Suppressor macrophage treated with lipopolysaccharide for 4 hours (primary cell): ENCODE measurements at regions not wholly inside any gene's neighbourhood (a gene's known extent, or its start where the extent isn't known, plus 50 kb on each side); places are given as distances from the start of the nearest gene placed in this dataset.

Source experiments
- DNase-seq: peaks from one replicate; pipeline ENCODE4 v3.0.0-alpha.2; 2020

GRCh38 chr11:122309262-122309925, 193.4 kb upstream of the BLID start:
- DNase-seq: peak; percentile 8

GRCh38 chr11:122308226-122308625, 192.2 kb upstream of the BLID start:
- DNase-seq: no peak

- DNase-seq: no peak
Measured at GRCh38 chr11:122307476-122308035, 191.5 kb upstream of the BLID start.

GRCh38 chr11:122306831-122307391, 190.9 kb upstream of the BLID start:
- DNase-seq: no peak

- DNase-seq: no peak
Measured at GRCh38 chr11:122305426-122306320, 189.7 kb upstream of the BLID start.

GRCh38 chr11:122304973-122305372, 189.0 kb upstream of the BLID start:
- no peak for DNase-seq

GRCh38 chr11:122304306-122304705, 188.3 kb upstream of the BLID start:
- no peak for DNase-seq

GRCh38 chr11:122294041-122294440, 178.0 kb upstream of the BLID start:
- no peak for DNase-seq

GRCh38 chr11:122293296-122294023, 177.4 kb upstream of the BLID start:
- peak; percentile 19 for DNase-seq

GRCh38 chr11:122287401-122287800, 171.4 kb upstream of the BLID start:
- no peak for DNase-seq

GRCh38 chr11:122285070-122285988, 169.3 kb upstream of the BLID start:
- no peak for DNase-seq

- DNase-seq: no peak
Measured at GRCh38 chr11:122280870-122281269, 164.9 kb upstream of the BLID start.

- DNase-seq: no peak
Measured at GRCh38 chr11:122279194-122279593, 163.2 kb upstream of the BLID start.

- DNase-seq: no peak
Measured at GRCh38 chr11:122277493-122277892, 161.5 kb upstream of the BLID start.

- no peak for DNase-seq
Measured at GRCh38 chr11:122276221-122276620, 160.2 kb upstream of the BLID start.

GRCh38 chr11:122275508-122275907, 159.5 kb upstream of the BLID start:
- no peak for DNase-seq

- no peak for DNase-seq
Measured at GRCh38 chr11:122273476-122274191, 157.6 kb upstream of the BLID start.

GRCh38 chr11:122271745-122272144, 155.7 kb upstream of the BLID start:
- DNase-seq: no peak

- no peak for DNase-seq
Measured at GRCh38 chr11:122271137-122271536, 155.1 kb upstream of the BLID start.

GRCh38 chr11:122270535-122270934, 154.5 kb upstream of the BLID start:
- DNase-seq: no peak

GRCh38 chr11:122269824-122270223, 153.8 kb upstream of the BLID start:
- no peak for DNase-seq
